ENCODE measurements at regions not wholly inside any gene's neighbourhood (a gene's known extent, or its start where the extent isn't known, plus 50 kb on each side); places are given as distances from the start of the nearest gene placed in this dataset.

DNA sequence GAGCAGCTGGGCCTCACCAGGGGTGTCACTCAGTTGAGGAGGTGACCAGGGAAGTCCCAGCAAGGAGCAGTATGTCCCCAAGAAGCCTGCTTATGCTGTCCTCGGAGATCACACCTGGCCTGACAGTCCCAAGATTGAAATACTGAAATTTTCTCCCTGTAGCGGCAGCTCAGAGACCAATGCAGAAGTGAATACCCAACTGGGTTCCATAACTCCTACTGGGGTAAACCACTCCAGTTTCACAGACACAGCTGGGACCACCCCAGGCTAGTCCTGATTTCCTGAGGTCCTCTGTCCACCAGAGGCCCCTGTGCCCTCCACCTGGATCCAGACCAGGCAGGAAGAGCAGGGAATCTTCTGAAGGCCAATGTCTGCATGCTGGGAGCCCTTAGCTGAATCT, 298.1 kb downstream of the ZEB1 start:
- no peak for TF ChIP-seq POLR2A (IDR thresholded peaks at IDR 0.05)
- TF ChIP-seq POLR2AphosphoS5 (IDR thresholded peaks at IDR 0.05): no peak
